AG08395 (cell line): ENCODE measurements at regions not wholly inside any gene's neighbourhood (a gene's known extent, or its start where the extent isn't known, plus 50 kb on each side); places are given as distances from the start of the nearest gene placed in this dataset.

Experiments used
- DNase-seq: peaks from one replicate; pipeline ENCODE4 v3.0.0; 2012; ENCODE audit warnings: mixed read lengths, low spot score

GRCh38 chr2:75807992-75808391 is 97.3 kb upstream of the GCFC2 start:
- no peak for DNase-seq

GRCh38 chr2:75801234-75801982 is 90.7 kb upstream of the GCFC2 start:
- DNase-seq: no peak

- DNase-seq: no peak
Observed at GRCh38 chr2:75800456-75800855, 89.7 kb upstream of the GCFC2 start.

- DNase-seq: no peak
Observed at GRCh38 chr2:75799859-75800258, 89.1 kb upstream of the GCFC2 start.

- no peak for DNase-seq
Observed at GRCh38 chr2:75798569-75798968, 87.9 kb upstream of the GCFC2 start.

GRCh38 chr2:75792996-75793395 is 82.3 kb upstream of the GCFC2 start:
- DNase-seq: no peak

GRCh38 chr2:75792146-75792545 is 81.4 kb upstream of the GCFC2 start:
- no peak for DNase-seq

GRCh38 chr2:75790814-75791467 is 80.2 kb upstream of the GCFC2 start:
- no peak for DNase-seq

GRCh38 chr2:75790121-75790813 is 79.6 kb upstream of the GCFC2 start:
- DNase-seq: peak; percentile 6

GRCh38 chr2:75788902-75789301 is 78.2 kb upstream of the GCFC2 start:
- no peak for DNase-seq

GRCh38 chr2:75788154-75788553 is 77.4 kb upstream of the GCFC2 start:
- no peak for DNase-seq

GRCh38 chr2:75787532-75788132 is 76.9 kb upstream of the GCFC2 start:
- DNase-seq: peak; percentile 22

GRCh38 chr2:75775311-75775823 is 64.7 kb upstream of the GCFC2 start:
- no peak for DNase-seq

- no peak for DNase-seq
Observed at GRCh38 chr2:75772908-75773630, 62.4 kb upstream of the GCFC2 start.

- no peak for DNase-seq
Observed at GRCh38 chr2:75765798-75766197, 55.1 kb upstream of the GCFC2 start.

- DNase-seq: no peak
Observed at GRCh38 chr2:75764611-75765010, 53.9 kb upstream of the GCFC2 start.
